RWPE1 (cell line): ENCODE measurements at regions not wholly inside any gene's neighbourhood (a gene's known extent, or its start where the extent isn't known, plus 50 kb on each side); places are given as distances from the start of the nearest gene placed in this dataset.

Experiments
- CTCF ChIA-PET: fragments of 350-600 bp; sonication (Branson Sonifier 250); formaldehyde crosslinking; extraction: SDS; loops from one replicate; lab custom pipeline; 2021; lab: Yijun Ruan, JAX
- POLR2A ChIA-PET: fragments of 400-600 bp; formaldehyde crosslinking; extraction: SDS; loops from one replicate; lab custom pipeline; 2020; ENCODE audit warnings: antibody characterized with exemption; ENCODE audit not compliant: low non-redundant PET; lab: Yijun Ruan, JAX
- DNase-seq: peaks from one replicate; pipeline ENCODE4 v3.0.0; 2012; ENCODE audit warnings: low spot score
- H3K27ac ChIP-seq: fragments of 450-650 bp; 2 replicates; pipeline ENCODE4 v1.5.1; 2017
- TF ChIP-seq, protein P1 (sequence below): fragments of 450-650 bp; conservative IDR thresholded peaks from 2 replicates; pipeline ENCODE4 v1.5.1; 2017; ENCODE audit warnings: low read depth, mild to moderate bottlenecking

DNA sequence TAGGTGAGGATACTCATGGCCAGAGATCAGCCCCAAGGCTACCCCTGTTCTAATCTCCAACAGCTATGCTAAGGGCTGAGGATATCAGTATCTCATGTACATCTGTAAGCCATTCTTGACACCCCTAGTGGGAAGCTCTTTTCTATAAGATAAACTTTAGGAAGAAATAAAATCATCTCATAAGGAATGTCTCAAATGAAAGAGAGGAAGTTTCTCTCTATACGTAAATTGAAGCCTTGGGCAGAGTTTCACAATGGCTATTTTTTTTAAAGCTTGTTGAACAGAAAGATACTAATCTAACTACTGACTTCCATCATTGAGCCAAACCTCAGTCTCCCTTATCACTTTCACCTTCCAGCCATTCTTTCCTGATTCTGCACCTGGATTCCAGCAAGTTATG is 405.7 kb downstream of the PRR16 start:
- ChIA-PET CTCF (interaction anchor here (0.6 kb wide), 1 partner anchor 56 kb away, joined by 6 read pairs; no protein-coding TSS in a partner anchor), POLR2A (interaction anchor here (0.7 kb wide), 1 partner anchor 77 kb away, joined by 3 read pairs; no protein-coding TSS in a partner anchor)
- no peak overlapping the region for H3K27ac ChIP-seq
- DNase-seq, result no peak
- TF ChIP-seq, protein P1, sequence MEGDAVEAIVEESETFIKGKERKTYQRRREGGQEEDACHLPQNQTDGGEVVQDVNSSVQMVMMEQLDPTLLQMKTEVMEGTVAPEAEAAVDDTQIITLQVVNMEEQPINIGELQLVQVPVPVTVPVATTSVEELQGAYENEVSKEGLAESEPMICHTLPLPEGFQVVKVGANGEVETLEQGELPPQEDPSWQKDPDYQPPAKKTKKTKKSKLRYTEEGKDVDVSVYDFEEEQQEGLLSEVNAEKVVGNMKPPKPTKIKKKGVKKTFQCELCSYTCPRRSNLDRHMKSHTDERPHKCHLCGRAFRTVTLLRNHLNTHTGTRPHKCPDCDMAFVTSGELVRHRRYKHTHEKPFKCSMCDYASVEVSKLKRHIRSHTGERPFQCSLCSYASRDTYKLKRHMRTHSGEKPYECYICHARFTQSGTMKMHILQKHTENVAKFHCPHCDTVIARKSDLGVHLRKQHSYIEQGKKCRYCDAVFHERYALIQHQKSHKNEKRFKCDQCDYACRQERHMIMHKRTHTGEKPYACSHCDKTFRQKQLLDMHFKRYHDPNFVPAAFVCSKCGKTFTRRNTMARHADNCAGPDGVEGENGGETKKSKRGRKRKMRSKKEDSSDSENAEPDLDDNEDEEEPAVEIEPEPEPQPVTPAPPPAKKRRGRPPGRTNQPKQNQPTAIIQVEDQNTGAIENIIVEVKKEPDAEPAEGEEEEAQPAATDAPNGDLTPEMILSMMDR, result no peak

DNA sequence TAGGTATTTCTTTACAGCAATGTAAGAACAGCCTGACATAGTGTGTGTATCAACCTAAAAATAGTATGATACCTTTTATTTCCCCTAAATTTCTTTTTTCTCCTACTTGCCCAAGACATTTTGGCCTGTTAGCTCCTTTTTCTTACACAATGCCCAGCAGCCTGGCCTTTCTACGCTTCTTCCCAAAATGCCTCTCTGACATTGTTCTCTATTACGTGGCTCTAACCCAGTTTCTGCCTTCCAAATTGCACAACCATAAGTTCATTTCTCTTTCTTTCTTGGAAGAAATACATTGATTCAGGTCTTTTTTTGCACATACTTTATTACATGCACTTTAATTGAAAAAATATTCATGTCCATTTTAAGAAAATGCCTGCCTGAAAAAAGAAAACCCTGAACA is 408.2 kb downstream of the PRR16 start:
- CTCF ChIA-PET, result no interaction called here
- POLR2A ChIA-PET, result no interaction called here

DNA sequence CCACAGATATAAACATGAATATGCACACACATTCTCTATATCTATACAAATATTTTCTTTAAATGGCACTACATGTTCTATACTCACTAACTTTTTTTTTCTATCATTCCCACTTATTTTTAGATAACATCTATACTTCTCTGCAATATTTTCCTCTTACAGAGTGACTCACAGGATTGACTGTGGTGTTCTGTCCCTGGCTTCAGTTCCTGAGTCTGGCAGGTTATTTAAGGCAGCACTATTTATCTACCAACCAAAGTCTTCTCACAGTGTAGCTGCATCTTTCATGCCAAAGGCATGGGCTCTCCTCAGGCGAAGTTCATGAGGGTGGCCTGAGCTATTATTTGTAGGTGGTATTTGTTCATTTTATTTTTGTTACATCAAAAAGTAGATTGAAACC is 409.0 kb downstream of the PRR16 start:
- H3K27ac ChIP-seq, result no peak overlapping the region
- CTCF ChIA-PET, result no interaction called here

More for the DNA sequence above, 408.2 kb downstream of the PRR16 start:
- TF ChIP-seq, protein P1, result no peak
- DNase-seq, result no peak
- no peak overlapping the region for H3K27ac ChIP-seq

DNA sequence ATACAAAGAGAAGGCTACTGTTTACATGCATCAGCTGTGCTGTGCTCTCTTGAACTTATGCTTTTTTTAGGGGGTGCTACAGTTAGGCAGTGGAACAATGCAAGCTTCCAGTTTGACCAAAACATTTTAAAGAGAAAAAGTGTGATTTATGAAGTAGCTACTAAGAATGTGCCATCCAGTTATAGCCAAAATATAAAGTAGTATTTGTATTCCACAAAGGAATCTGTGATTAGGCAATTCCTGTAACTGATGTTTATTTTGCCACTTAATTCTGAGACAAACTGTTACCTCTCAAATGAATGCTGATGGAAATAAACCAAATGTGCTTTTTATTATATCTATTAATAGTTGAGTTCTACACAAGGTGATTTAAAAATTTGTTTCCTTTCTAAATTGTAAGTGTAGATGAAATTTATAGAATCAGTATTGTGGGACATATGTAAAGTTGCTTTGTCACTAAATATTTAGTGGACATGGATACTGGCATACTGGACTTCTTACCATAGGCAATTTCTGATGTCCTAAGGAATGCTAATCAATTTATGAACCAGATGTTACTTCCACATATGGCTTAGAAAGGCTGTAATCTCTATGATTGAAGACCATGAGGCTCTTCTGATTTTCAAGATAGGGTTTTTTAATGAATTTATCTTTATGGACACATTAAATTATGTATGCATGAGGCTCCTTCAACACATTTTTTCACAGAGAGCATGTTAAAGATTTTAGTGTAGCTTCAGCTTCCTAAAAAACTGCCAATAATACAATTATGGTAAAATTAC is 410.2 kb downstream of the PRR16 start:
- ChIA-PET CTCF (interaction anchor here (0.7 to 1.0 kb wide), 2 partner anchors 11 to 85 kb away, joined by 3 read pairs; no protein-coding TSS in a partner anchor), POLR2A (no interaction called here)
- no peak for DNase-seq
- TF ChIP-seq, protein P1, result no peak
- no peak overlapping the region for H3K27ac ChIP-seq

More for the DNA sequence above, 409.0 kb downstream of the PRR16 start:
- DNase-seq, result no peak
- TF ChIP-seq, protein P1, result no peak
- POLR2A ChIA-PET, result no interaction called here

DNA sequence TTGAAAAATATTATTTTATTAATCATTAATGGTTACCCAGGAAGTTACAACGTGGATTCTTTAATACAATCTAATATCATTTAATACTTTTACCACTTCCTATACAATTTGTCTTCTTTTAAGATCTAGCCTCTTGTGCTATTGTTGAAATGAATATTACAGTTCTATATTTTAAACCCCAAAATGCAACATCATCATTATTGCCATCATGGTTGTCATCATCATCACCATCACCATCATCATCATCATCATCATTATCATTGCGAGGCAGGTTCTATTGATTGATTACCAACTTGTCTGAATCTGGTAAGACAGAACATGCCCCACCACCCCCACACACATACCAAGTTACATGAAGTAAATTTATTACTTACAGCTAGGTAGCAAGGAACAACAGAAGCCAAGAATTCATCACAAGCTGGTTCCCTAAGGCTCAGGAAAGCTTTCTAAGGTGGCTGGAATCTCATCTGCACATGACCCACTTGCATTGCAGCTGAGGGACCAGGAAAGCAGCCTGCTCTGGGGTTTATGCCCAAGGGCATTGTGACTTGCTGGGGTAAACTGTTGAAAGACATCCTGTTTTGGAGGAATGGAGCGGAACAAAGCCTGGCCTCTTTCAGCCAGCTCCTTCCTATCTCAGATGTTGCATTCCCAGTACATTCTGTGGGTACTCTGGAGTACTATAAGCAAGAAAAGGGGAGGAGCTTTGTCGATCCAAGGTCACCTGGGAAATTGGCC is 418.1 kb downstream of the PRR16 start:
- TF ChIP-seq, protein P1, result no peak
- H3K27ac ChIP-seq, result no peak overlapping the region
- DNase-seq, result no peak
- ChIA-PET CTCF (interaction anchor here (0.6 kb wide), 2 partner anchors 552 to 808 kb away, joined by 3 to 5 read pairs; no protein-coding TSS in a partner anchor), POLR2A (no interaction called here)

DNA sequence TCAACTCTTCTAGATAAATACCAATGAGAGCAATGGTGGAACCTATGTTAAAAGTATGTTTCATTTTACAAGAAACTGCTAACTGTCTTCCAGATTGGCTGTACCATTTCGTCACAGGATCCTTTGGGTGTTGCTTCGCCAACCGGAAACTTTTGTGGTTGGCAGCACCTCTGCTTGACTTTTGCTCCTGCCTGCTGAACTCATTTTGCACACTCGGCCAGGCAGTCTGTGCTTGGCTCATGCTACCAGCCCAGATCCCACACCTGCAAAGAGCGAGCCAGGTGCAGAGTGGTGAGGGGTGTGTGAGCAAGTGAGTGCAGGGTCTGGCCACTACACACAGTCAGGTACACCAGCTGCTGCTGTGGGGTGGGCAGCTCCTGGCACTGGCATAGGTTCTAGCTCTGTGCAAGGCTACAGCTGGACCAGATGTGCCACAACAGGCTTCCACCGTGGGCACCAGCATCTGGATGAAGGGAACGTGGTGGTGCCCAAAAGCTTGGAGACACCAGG is 422.3 kb downstream of the PRR16 start:
- TF ChIP-seq, protein P1, result no peak
- CTCF ChIA-PET, result no interaction called here
- no peak overlapping the region for H3K27ac ChIP-seq
- POLR2A ChIA-PET, result no interaction called here
- DNase-seq, result no peak
